HG02763 (cell line): ENCODE measurements at regions not wholly inside any gene's neighbourhood (a gene's known extent, or its start where the extent isn't known, plus 50 kb on each side); places are given as distances from the start of the nearest gene placed in this dataset.
"Not testable (repeated sequence)": the region's sequence is repeated elsewhere in the genome, so short reads cannot be mapped to it uniquely, and the experiment has no call there.

ENCODE experiments used
- ATAC-seq: cut with Tn5 transposase; IDR thresholded peaks from one replicate; pipeline ENCODE4 v1.9.1; 2021; ENCODE audit warnings: mild to moderate bottlenecking, moderate library complexity; ENCODE audit not compliant: unreplicated experiment

GRCh38 chr6:12603673-12604049 lies 112.9 kb upstream of the PHACTR1 start:
- no peak for ATAC-seq

- peak; percentile 41 for ATAC-seq
These were observed 110.7 kb upstream of the PHACTR1 start for GRCh38 chr6:12605888-12606345.

- ATAC-seq: no peak
These were observed 110.0 kb upstream of the PHACTR1 start for GRCh38 chr6:12606616-12607015.

- peak; percentile 51 for ATAC-seq
These were observed 108.3 kb upstream of the PHACTR1 start for GRCh38 chr6:12608016-12608860.

GRCh38 chr6:12608874-12609273 lies 107.7 kb upstream of the PHACTR1 start:
- ATAC-seq: no peak

- ATAC-seq: no peak
These were observed 106.8 kb upstream of the PHACTR1 start for GRCh38 chr6:12609751-12610150.

- ATAC-seq: no peak
These were observed 105.7 kb upstream of the PHACTR1 start for GRCh38 chr6:12610862-12611261.

- no peak for ATAC-seq
These were observed 102.8 kb upstream of the PHACTR1 start for GRCh38 chr6:12613811-12614210.

- ATAC-seq: no peak
These were observed 102.1 kb upstream of the PHACTR1 start for GRCh38 chr6:12614456-12614855.

- ATAC-seq: no peak
These were observed 98.3 kb upstream of the PHACTR1 start for GRCh38 chr6:12618296-12618695.

GRCh38 chr6:12621754-12622153 lies 94.8 kb upstream of the PHACTR1 start:
- no peak for ATAC-seq

GRCh38 chr6:12622566-12622965 lies 94.0 kb upstream of the PHACTR1 start:
- ATAC-seq: no peak

- ATAC-seq: no peak
These were observed 92.3 kb upstream of the PHACTR1 start for GRCh38 chr6:12624142-12624837.

GRCh38 chr6:12627053-12627452 lies 89.5 kb upstream of the PHACTR1 start:
- ATAC-seq: no peak

- ATAC-seq: no peak
These were observed 88.2 kb upstream of the PHACTR1 start for GRCh38 chr6:12628327-12628726.

- ATAC-seq: not testable (repeated sequence)
These were observed 82.8 kb upstream of the PHACTR1 start for GRCh38 chr6:12633746-12634145.

GRCh38 chr6:12635375-12635774 lies 81.2 kb upstream of the PHACTR1 start:
- no peak for ATAC-seq

GRCh38 chr6:12635813-12636212 lies 80.8 kb upstream of the PHACTR1 start:
- ATAC-seq: no peak

GRCh38 chr6:12636336-12636735 lies 80.2 kb upstream of the PHACTR1 start:
- no peak for ATAC-seq

GRCh38 chr6:12637960-12638641 lies 78.5 kb upstream of the PHACTR1 start:
- no peak for ATAC-seq

- no peak for ATAC-seq
These were observed 76.1 kb upstream of the PHACTR1 start for GRCh38 chr6:12640438-12640837.

- not testable (repeated sequence) for ATAC-seq
These were observed 74.8 kb upstream of the PHACTR1 start for GRCh38 chr6:12641785-12642184.
